BE2C (cell line): ENCODE measurements at regions not wholly inside any gene's neighbourhood (a gene's known extent, or its start where the extent isn't known, plus 50 kb on each side); places are given as distances from the start of the nearest gene placed in this dataset.
A peak's percentile ranks its signal among the peaks of the same experiment; 100 is the strongest.
"Not testable (repeated sequence)": the region's sequence is repeated elsewhere in the genome, so short reads cannot be mapped to it uniquely, and the experiment has no call there.

Source experiments
- DNase-seq: peaks from one replicate; pipeline ENCODE4 v3.0.0-alpha.2; 2020
- H3K27me3 ChIP-seq: fragments of 250-450 bp; sonication (Bioruptor Pico); 2 replicates; pipeline ENCODE4 v1.5.1; 2020; ENCODE audit warnings: mild to moderate bottlenecking
- H3K36me3 ChIP-seq: fragments of 250-450 bp; sonication (Bioruptor Pico); 2 replicates; pipeline ENCODE4 v1.5.1; 2020; ENCODE audit warnings: mild to moderate bottlenecking
- H3K4me1 ChIP-seq: fragments of 250-450 bp; sonication (Bioruptor Pico); 2 replicates; pipeline ENCODE4 v1.5.1; 2020
- H3K4me3 ChIP-seq: 2 replicates; pipeline ENCODE4 v1.5.1; 2011; ENCODE audit warnings: low read depth, low read length
- H3K9me3 ChIP-seq: fragments of 250-450 bp; sonication (Bioruptor Pico); 2 replicates; pipeline ENCODE4 v1.5.1; 2020
- TF ChIP-seq, protein P1 (sequence below): IDR thresholded peaks from 2 replicates; pipeline ENCODE4 v1.5.1; 2012; ENCODE audit warnings: mild to moderate bottlenecking, low read depth, low read length

DNA sequence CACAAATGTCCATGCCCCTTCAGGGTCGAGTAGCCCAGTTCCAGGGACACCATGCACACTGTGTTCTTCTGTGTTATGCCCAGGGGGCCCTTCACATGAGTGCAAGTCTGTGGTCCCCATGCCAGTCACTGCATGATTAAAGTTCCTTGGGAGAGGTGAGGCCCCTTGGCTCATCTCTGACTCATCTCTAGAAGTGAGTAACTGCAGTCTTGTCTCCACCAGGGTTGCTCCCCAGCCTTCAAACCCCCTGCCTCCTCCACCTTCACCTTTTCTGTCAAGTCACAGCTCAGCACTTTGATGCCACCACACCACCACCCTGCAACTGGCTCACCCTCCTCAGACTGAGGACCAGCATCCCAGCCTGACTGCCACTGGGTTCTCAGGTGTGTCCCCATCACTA, 161.7 kb downstream of the UNC5CL start:
- Histone ChIP-seq H3K4me3 (no peak overlapping the region), H3K9me3 (peaks cover 4% of the 10 kb centered on the region; the same call in 1 of the 2 replicates), H3K27me3 (no peaks in the 10 kb centered on the region), H3K36me3 (no peaks in the 10 kb centered on the region), H3K4me1 (peaks cover 23% of the 10 kb centered on the region)
- DNase-seq, result no peak
- TF ChIP-seq, protein P1, sequence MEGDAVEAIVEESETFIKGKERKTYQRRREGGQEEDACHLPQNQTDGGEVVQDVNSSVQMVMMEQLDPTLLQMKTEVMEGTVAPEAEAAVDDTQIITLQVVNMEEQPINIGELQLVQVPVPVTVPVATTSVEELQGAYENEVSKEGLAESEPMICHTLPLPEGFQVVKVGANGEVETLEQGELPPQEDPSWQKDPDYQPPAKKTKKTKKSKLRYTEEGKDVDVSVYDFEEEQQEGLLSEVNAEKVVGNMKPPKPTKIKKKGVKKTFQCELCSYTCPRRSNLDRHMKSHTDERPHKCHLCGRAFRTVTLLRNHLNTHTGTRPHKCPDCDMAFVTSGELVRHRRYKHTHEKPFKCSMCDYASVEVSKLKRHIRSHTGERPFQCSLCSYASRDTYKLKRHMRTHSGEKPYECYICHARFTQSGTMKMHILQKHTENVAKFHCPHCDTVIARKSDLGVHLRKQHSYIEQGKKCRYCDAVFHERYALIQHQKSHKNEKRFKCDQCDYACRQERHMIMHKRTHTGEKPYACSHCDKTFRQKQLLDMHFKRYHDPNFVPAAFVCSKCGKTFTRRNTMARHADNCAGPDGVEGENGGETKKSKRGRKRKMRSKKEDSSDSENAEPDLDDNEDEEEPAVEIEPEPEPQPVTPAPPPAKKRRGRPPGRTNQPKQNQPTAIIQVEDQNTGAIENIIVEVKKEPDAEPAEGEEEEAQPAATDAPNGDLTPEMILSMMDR, result no peak

DNA sequence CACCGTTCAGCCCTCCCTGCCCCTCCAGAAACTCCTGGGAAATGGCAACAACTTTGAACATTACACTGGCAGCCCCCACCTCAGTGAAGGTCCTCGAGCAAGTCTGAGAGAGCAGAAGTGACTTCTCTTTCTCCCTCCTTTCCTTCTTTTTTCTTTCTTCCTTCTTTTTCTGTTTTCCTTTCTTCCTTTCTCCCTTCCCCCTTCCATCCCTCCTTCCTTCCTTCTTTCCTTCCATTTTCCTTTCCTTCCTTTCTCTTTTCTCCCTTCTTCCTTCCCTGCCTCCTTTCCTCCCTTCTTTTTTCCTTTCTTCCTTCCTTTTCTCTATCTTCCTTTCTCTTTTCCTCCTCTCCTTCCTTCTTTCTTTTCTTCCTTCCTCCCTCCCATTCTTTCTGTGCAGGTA, 162.7 kb downstream of the UNC5CL start:
- peaks cover 4% of the 10 kb centered on the region; the same call in 1 of the 2 replicates for H3K9me3 ChIP-seq
- H3K36me3 ChIP-seq, result no peaks in the 10 kb centered on the region
- DNase-seq, result no peak
- TF ChIP-seq, protein P1, result no peak
- H3K4me3 ChIP-seq, result no peak overlapping the region
- H3K4me1 ChIP-seq, result peaks cover 19% of the 10 kb centered on the region
- H3K27me3 ChIP-seq, result no peaks in the 10 kb centered on the region

DNA sequence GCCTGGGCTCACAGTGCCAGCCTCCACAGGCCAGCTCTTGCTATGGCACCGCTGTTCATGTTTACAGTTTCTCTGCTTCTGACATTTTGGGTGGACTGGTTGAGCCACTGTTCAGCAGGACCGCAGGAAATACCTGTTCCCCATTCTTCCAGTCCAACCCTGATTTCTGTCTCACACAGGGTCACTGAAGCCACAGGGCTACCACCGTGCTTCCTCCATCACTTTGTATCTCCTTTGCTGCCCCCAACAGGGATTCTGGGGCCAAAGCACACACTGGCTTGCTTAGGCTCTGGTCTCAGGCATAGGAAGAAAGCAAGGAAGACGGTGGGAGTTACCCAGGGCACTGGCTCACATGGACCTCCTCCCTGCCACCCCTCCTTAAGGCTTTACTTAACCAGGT, 164.5 kb downstream of the UNC5CL start:
- peaks cover 4% of the 10 kb centered on the region; the same call in 1 of the 2 replicates for H3K9me3 ChIP-seq
- H3K4me3 ChIP-seq, result no peak overlapping the region
- DNase-seq, result peak; percentile 62
- H3K27me3 ChIP-seq, result no peaks in the 10 kb centered on the region
- H3K36me3 ChIP-seq, result no peaks in the 10 kb centered on the region
- H3K4me1 ChIP-seq, result peaks cover 24% of the 10 kb centered on the region
- TF ChIP-seq, protein P1, result peak; percentile 71

DNA sequence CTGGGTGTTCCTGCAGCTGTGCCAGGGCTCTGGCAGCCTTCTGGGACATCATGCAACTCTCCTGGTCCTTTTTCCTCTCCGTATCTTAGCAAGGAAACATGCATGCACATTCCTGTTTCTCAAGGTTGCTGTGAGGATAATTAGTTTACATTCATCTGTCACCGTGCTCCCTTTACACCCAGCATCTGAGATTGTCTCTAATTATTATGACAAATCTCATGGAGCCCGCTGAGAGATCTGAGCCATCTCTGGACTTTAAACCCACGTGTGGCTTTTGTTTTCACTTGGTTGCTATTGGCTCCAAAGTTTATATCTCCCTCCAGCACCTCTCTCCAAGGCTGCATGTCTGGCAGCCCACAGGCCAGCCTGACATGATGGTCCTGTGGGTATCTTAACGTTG, 167.6 kb downstream of the UNC5CL start:
- Histone ChIP-seq H3K4me1 (peaks cover 34% of the 10 kb centered on the region), H3K27me3 (no peaks in the 10 kb centered on the region), H3K4me3 (no peak overlapping the region), H3K9me3 (no peaks in the 10 kb centered on the region), H3K36me3 (no peaks in the 10 kb centered on the region)
- TF ChIP-seq, protein P1, result no peak
- no peak for DNase-seq

DNA sequence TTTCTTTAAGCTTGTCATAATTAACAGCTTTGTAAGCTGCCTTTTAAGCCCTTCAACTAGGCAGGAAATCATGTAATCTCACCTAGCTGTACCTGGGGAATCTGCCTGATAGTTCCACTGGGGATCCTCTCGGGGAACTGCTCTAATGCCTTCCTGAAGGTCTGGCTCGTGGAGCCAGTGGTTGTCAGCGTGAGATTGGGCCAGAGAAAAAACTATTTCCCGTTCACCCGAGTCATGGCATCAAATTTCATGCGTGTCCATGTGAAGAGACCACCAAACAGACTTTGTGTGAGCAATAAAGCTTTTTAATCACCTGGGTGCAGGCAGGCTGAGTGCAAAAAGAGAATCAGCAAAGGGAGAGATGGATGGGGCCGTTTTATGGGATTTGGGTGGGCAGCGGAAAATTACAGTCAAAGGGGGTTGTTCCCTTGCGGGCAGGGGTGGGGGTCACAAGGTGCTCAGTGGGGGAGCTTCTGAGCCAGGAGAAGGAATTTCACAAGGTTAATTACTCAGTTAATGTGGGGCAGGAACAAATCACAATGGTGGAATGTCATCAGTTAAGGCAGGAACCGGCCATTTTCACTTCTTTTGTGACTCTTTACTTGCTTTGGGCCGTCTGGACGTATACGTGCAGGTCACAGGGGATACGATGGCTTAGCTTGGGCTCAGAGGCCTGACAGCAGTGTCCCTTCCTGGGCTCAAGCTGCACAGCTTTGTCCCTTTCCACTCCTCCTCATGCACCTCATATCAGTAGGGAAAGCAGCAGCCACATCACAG, 170.7 kb downstream of the UNC5CL start:
- H3K27me3 ChIP-seq, H3K4me3 ChIP-seq, H3K9me3 ChIP-seq, DNase-seq, H3K36me3 ChIP-seq: not testable (repeated sequence)
- H3K4me1 ChIP-seq, result peaks cover 28% of the 10 kb centered on the region

DNA sequence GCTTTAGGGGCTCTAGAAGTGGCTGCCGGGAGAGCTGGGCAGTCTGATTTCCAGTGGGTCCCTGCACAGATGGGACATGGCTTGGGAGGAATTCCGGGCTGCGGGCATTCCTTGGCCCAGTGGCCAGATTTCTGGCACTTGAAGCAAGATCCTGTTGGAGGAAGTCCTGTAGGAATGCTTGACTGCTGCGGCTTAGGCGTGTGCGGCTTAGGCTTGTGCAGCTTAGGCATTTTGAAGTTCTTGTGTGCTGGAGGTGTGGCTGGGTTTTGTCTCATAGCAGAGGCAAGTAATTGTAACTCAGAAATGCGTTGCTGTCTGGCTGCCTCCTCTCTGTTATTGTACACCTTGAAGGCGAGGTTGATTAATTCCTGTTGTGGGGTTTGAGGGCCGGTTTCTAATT, 171.5 kb downstream of the UNC5CL start:
- not testable (repeated sequence) for DNase-seq, H3K9me3 ChIP-seq, H3K4me3 ChIP-seq, H3K27me3 ChIP-seq, H3K36me3 ChIP-seq
- peaks cover 28% of the 10 kb centered on the region for H3K4me1 ChIP-seq

DNA sequence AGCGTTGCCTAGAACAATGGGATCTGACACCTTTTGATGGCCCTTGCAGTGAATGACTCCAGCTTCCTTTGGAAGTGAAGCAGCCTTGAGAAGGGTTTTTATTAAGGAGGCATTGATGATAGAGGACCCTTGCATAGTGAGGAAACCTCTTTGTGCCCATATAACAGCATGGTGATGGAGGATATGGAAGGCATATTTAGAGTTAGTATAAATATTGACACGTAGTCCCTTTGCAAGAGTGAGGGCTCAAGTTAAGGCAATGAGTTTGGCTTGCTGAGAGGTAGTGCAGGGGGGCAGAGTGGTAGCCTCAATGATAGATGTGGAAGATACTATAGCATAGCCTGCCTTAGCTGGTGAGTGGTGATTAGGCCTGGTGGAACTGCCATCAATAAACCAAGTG, 173.8 kb downstream of the UNC5CL start:
- H3K4me1 ChIP-seq, result peaks cover 17% of the 10 kb centered on the region
- not testable (repeated sequence) for H3K27me3 ChIP-seq, H3K4me3 ChIP-seq, DNase-seq, H3K36me3 ChIP-seq, H3K9me3 ChIP-seq

DNA sequence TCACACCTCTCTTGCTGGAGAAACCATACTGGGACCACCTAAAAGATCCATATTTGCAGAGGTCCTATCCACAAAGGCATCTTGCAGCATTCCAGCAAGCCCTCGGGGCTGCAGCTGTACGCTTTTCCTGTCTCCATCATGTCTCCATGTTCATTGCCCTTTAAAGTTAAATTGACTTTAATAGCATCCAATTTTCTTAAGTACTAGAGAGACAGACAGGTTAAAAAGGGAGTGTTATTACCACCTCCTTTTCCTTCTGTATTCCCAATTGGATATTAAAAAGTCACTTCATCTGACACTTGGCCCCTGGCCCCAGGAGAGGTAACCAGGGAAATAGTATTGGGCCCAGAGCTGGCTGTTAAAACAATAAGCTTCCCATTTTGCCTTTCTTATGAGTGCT, 178.6 kb downstream of the UNC5CL start:
- Histone ChIP-seq H3K27me3 (no peaks in the 10 kb centered on the region), H3K9me3 (no peaks in the 10 kb centered on the region), H3K4me3 (no peak overlapping the region), H3K4me1 (peaks cover 8% of the 10 kb centered on the region), H3K36me3 (no peaks in the 10 kb centered on the region)
- DNase-seq, result no peak
- TF ChIP-seq, protein P1, result no peak
